ENCODE measurements at regions not wholly inside any gene's neighbourhood (a gene's known extent, or its start where the extent isn't known, plus 50 kb on each side); places are given as distances from the start of the nearest gene placed in this dataset.
"Not testable (repeated sequence)": the region's sequence is repeated elsewhere in the genome, so short reads cannot be mapped to it uniquely, and the experiment has no call there.

GRCh38 chr16:59859676-59860402, 1125.7 kb upstream of the GOT2 start:
- TF ChIP-seq CTCF (IDR thresholded peaks at IDR 0.05; ENCODE audit: control insufficient read depth, extremely low read depth, insufficient read depth) = no peak
- no peak for DNase-seq (ENCODE audit: low read depth)
- no peak overlapping the region for H3K4me3 ChIP-seq (ENCODE audit: low read depth, low read length)

GRCh38 chr16:59854846-59855439, 1120.8 kb upstream of the GOT2 start:
- TF ChIP-seq CTCF (IDR thresholded peaks at IDR 0.05; ENCODE audit: control insufficient read depth, extremely low read depth, insufficient read depth) = no peak
- H3K4me3 ChIP-seq (ENCODE audit: low read depth, low read length) = no peak overlapping the region
- DNase-seq (ENCODE audit: low read depth) = no peak

- DNase-seq (ENCODE audit: low read depth) = no peak
- no peak overlapping the region for H3K4me3 ChIP-seq (ENCODE audit: low read depth, low read length)
- no peak for TF ChIP-seq CTCF (IDR thresholded peaks at IDR 0.05; ENCODE audit: control insufficient read depth, extremely low read depth, insufficient read depth)
These were observed 1115.6 kb upstream of the GOT2 start for GRCh38 chr16:59849716-59850115.

- no peak for TF ChIP-seq CTCF (IDR thresholded peaks at IDR 0.05; ENCODE audit: control insufficient read depth, extremely low read depth, insufficient read depth)
- H3K4me3 ChIP-seq (ENCODE audit: low read depth, low read length) = no peak overlapping the region
- no peak for DNase-seq (ENCODE audit: low read depth)
These were observed 1114.2 kb upstream of the GOT2 start for GRCh38 chr16:59848296-59848695.

GRCh38 chr16:59840169-59840568, 1106.1 kb upstream of the GOT2 start:
- no peak for TF ChIP-seq CTCF (IDR thresholded peaks at IDR 0.05; ENCODE audit: control insufficient read depth, extremely low read depth, insufficient read depth)
- DNase-seq (ENCODE audit: low read depth) = no peak
- no peak overlapping the region for H3K4me3 ChIP-seq (ENCODE audit: low read depth, low read length)

- no peak for TF ChIP-seq CTCF (IDR thresholded peaks at IDR 0.05; ENCODE audit: control insufficient read depth, extremely low read depth, insufficient read depth)
- no peak overlapping the region for H3K4me3 ChIP-seq (ENCODE audit: low read depth, low read length)
- no peak for DNase-seq (ENCODE audit: low read depth)
These were observed 1092.7 kb upstream of the GOT2 start for GRCh38 chr16:59826767-59827166.

GRCh38 chr16:59809488-59809887, 1075.4 kb upstream of the GOT2 start:
- not testable (repeated sequence) for H3K4me3 ChIP-seq (ENCODE audit: low read depth, low read length); DNase-seq (ENCODE audit: low read depth)

All from LNCaP clone FGC (cell line).